RWPE1 (cell line): ENCODE measurements at regions not wholly inside any gene's neighbourhood (a gene's known extent, or its start where the extent isn't known, plus 50 kb on each side); places are given as distances from the start of the nearest gene placed in this dataset.
"Not testable (repeated sequence)": the region's sequence is repeated elsewhere in the genome, so short reads cannot be mapped to it uniquely, and the experiment has no call there.

Experiments used
- CTCF ChIA-PET: fragments of 350-600 bp; sonication (Branson Sonifier 250); formaldehyde crosslinking; extraction: SDS; loops from one replicate; lab custom pipeline; 2021; lab: Yijun Ruan, JAX
- POLR2A ChIA-PET: fragments of 400-600 bp; formaldehyde crosslinking; extraction: SDS; loops from one replicate; lab custom pipeline; 2020; ENCODE audit warnings: antibody characterized with exemption; ENCODE audit not compliant: low non-redundant PET; lab: Yijun Ruan, JAX
- DNase-seq: peaks from one replicate; pipeline ENCODE4 v3.0.0; 2012; ENCODE audit warnings: low spot score
- H3K27ac ChIP-seq: fragments of 450-650 bp; 2 replicates; pipeline ENCODE4 v1.5.1; 2017
- TF ChIP-seq, protein P1 (sequence below): fragments of 450-650 bp; conservative IDR thresholded peaks from 2 replicates; pipeline ENCODE4 v1.5.1; 2017; ENCODE audit warnings: low read depth, mild to moderate bottlenecking

DNA sequence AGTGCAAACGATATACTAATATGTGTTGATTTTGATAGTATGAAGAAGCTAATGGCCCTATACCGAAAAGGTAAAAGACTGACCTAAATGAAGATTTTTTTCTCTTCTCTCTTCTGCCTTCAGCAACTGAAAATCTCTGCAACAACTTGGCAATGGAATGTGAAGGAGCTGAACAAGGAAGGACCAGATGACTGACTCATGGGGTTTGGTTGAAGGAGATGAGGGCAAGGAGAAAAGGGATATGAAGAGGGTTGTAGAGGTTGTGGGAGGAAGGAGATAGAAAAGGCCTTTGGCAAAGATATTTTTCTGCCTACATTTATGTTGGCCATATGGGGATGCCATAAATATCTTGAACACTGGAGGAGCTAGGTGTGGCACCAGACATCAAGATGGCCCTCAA lies 129.7 kb upstream of the CHD1 start:
- H3K27ac ChIP-seq, result no peak overlapping the region
- DNase-seq, result no peak
- ChIA-PET CTCF (no interaction called here), POLR2A (no interaction called here)
- TF ChIP-seq, protein P1, sequence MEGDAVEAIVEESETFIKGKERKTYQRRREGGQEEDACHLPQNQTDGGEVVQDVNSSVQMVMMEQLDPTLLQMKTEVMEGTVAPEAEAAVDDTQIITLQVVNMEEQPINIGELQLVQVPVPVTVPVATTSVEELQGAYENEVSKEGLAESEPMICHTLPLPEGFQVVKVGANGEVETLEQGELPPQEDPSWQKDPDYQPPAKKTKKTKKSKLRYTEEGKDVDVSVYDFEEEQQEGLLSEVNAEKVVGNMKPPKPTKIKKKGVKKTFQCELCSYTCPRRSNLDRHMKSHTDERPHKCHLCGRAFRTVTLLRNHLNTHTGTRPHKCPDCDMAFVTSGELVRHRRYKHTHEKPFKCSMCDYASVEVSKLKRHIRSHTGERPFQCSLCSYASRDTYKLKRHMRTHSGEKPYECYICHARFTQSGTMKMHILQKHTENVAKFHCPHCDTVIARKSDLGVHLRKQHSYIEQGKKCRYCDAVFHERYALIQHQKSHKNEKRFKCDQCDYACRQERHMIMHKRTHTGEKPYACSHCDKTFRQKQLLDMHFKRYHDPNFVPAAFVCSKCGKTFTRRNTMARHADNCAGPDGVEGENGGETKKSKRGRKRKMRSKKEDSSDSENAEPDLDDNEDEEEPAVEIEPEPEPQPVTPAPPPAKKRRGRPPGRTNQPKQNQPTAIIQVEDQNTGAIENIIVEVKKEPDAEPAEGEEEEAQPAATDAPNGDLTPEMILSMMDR, result no peak

DNA sequence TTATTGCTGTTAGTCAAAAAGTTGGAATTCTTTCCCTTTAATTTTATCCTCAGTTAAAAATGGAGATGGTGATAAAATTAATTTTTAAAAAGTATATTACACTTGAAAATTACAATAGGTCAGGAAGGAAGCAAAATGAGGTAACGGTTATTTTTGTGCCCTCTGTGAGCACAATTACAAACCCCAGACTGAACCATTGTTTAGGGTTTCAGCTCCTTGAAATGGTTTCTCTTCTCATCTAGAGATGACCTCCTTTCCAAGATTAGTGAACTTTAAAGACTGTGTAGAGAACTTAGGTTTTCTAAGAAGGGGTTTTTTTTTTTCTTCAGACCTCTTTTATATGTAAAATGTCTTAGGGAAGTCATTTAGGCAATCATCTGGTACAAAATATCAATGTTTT lies 126.2 kb upstream of the CHD1 start:
- POLR2A ChIA-PET, result interaction anchor here (0.5 kb wide), 1 partner anchor 127 kb away, joined by 4 read pairs; no protein-coding TSS in a partner anchor
- no peak for DNase-seq
- TF ChIP-seq, protein P1, result no peak
- CTCF ChIA-PET, result interaction anchor here (1.0 kb wide), 1 partner anchor 1824 kb away, joined by 3 read pairs; no protein-coding TSS in a partner anchor
- H3K27ac ChIP-seq, result no peak overlapping the region

DNA sequence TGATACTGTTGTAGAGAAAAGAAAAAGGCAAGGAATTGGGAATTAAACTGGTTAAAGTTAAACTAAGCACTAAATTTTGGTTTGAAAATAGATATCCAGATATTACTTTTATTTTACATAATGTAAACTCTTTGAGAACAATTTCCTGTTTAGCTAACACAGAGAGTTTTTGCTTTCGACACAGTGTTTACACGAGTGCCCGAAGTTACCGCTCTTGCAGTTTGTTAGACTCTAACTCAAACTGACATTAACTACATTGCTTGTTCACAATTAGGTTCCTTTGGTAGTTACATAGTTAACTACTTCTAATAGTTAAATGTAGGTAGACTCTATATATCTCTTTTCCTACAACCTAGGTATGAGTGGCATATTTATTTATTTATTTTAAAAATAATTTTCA lies 117.1 kb upstream of the CHD1 start:
- no peak for DNase-seq
- H3K27ac ChIP-seq, result no peak overlapping the region
- ChIA-PET CTCF (interaction anchor here (0.6 kb wide), 1 partner anchor 1386 kb away, joined by 3 read pairs; no protein-coding TSS in a partner anchor), POLR2A (no interaction called here)
- TF ChIP-seq, protein P1, result no peak

DNA sequence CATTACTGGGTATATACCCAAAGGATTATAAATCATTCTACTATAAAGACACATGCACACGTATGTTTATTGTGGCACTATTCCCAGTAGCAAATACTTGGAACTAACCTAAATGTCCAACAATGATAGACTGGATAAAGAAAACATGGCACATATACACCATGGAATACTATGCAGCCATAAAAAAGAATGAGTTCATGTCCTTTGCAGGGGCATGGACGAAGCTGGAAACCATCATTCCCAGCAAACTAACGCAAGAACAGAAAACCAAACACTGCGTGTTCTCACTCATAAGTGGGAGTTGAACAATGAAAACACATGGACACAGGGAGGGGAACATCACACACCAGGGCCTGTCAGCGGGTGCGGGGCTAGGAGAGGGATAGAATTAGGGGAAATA lies 114.5 kb upstream of the CHD1 start:
- H3K27ac ChIP-seq, POLR2A ChIA-PET, DNase-seq: not testable (repeated sequence)
- CTCF ChIA-PET, result interaction anchor here (0.9 kb wide), 1 partner anchor 11 kb away, joined by 3 read pairs; no protein-coding TSS in a partner anchor

DNA sequence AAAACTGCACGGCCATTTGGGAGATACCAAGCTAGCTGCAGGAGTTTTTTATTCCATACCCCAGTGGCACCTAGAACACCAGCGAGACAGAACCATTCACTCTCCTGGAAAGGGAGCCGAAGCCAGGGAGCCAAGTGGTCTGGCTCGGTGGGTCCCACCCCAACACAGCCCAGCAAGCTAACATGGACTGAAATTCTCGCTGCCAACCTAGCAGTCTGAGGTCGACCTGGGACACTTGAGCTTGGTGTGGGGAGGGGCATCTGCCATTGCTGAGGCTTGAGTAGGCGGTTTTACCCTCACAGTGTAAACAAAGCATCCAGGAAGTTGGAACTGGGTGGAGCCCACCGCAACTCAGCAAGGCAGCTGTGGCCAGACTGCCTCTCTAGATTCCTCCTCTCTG lies 108.9 kb upstream of the CHD1 start:
- no peak overlapping the region for H3K27ac ChIP-seq
- TF ChIP-seq, protein P1, result no peak
- ChIA-PET POLR2A (no interaction called here), CTCF (no interaction called here)
- DNase-seq, result no peak

DNA sequence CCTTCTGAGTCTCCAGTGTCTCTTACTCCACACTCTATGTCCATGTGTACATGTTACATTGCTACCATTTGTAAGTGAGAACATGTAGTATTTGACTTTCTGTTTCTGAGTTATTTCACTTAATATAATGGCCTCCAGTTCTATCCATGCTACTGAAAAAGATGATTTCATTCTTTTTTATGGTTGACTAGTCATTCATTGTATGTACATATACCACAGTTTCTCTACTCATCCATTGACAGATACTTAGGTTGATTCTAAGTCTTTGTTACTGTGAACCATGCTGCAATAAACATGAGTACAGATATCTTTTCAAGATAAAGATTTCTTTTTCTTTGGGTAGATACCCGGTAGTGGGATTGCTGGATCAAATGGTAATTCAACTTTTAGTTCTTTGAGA lies 107.1 kb upstream of the CHD1 start:
- CTCF ChIA-PET, result interaction anchor here (0.6 kb wide), 1 partner anchor 112 kb away, joined by 4 read pairs; no protein-coding TSS in a partner anchor

DNA sequence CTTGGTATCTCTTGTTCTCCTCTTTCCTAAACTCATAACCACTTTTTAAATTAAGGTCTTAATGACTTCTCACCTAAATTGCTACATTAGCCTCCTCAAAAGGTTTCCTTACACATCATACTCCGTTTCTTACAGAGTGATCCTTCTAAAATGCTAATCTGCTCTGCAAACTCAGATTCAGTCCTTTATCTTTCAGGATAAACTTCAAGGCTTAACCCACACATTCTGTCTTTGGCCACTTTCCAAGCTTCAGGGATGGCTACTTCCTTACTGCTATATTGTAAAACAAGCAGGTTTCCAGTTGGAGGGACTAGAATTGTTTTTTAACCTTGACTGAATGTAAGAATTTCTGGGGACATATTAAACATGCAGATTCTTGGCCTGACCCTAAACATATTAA lies 105.5 kb upstream of the CHD1 start:
- H3K27ac ChIP-seq, result no peak overlapping the region
- CTCF ChIA-PET, result no interaction called here
- POLR2A ChIA-PET, result no interaction called here
- DNase-seq, result no peak
- TF ChIP-seq, protein P1, result no peak

More for the DNA sequence above, 107.1 kb upstream of the CHD1 start:
- TF ChIP-seq, protein P1, result no peak
- H3K27ac ChIP-seq, result no peak overlapping the region
- no peak for DNase-seq
- POLR2A ChIA-PET, result no interaction called here
